Fibroblast of lung (primary cell): ENCODE measurements at regions not wholly inside any gene's neighbourhood (a gene's known extent, or its start where the extent isn't known, plus 50 kb on each side); places are given as distances from the start of the nearest gene placed in this dataset.

Experiments
- DNase-seq, 2 donors: peaks; one replicate each; pipeline versions ENCODE4 v3.0.0 to v3.0.0-alpha.2; 2010; ENCODE audit warnings: low read depth in 2 of 2
- H2AFZ ChIP-seq: 2 replicates; pipeline ENCODE4 v1.5.1; 2012; ENCODE audit warnings: low read length, control low read depth, inconsistent platforms
- H3K27ac ChIP-seq: 2 replicates; pipeline ENCODE4 v1.5.1; 2011; ENCODE audit warnings: low read length, control low read depth; ENCODE audit not compliant: insufficient read depth
- H3K27me3 ChIP-seq: 2 replicates; pipeline ENCODE4 v1.5.1; 2011; ENCODE audit warnings: mild to moderate bottlenecking, low read length; ENCODE audit not compliant: control insufficient read depth, insufficient read depth
- H3K36me3 ChIP-seq: 2 replicates; pipeline ENCODE4 v1.5.1; 2011; ENCODE audit warnings: low read length; ENCODE audit not compliant: control insufficient read depth, insufficient read depth
- H3K4me1 ChIP-seq: 2 replicates; pipeline ENCODE4 v1.5.1; 2011; ENCODE audit warnings: low read length; ENCODE audit not compliant: control insufficient read depth, insufficient read depth; ENCODE audit errors: extremely low read depth
- H3K4me2 ChIP-seq: 2 replicates; pipeline ENCODE4 v1.5.1; 2011; ENCODE audit warnings: low read length, control low read depth; ENCODE audit not compliant: insufficient read depth; ENCODE audit errors: extremely low read depth
- H3K4me3 ChIP-seq, 4 experiments: fragments of 200-600 bp in 1 of 4; sonication (generic) in 1 of 4; replicated peaks in 1 of 4; 2 replicates each; pipeline ENCODE4 v1.5.1; 2011 to 2016; ENCODE audit warnings: low read length in 4 of 4, low read depth in 3 of 4, mild to moderate bottlenecking in 3 of 4, control low read depth in 2 of 4, inconsistent platforms in 1 of 4, mixed read lengths in 1 of 4; ENCODE audit not compliant: insufficient read depth in 1 of 4; ENCODE audit errors: control extremely low read depth in 1 of 4
- H3K79me2 ChIP-seq: 2 replicates; pipeline ENCODE4 v1.5.1; 2012; ENCODE audit warnings: mild to moderate bottlenecking, low read length, inconsistent platforms; ENCODE audit not compliant: control insufficient read depth, insufficient read depth
- H3K9ac ChIP-seq: 2 replicates; pipeline ENCODE4 v1.5.1; 2011; ENCODE audit warnings: mild to moderate bottlenecking, low read length, control low read depth; ENCODE audit not compliant: insufficient read depth
- H3K9me3 ChIP-seq: 2 replicates; pipeline ENCODE4 v1.5.1; 2012; ENCODE audit warnings: low read depth, low read length; ENCODE audit not compliant: control insufficient read depth, insufficient read depth
- H4K20me1 ChIP-seq: 2 replicates; pipeline ENCODE4 v1.5.1; 2011; ENCODE audit warnings: low read length; ENCODE audit not compliant: control insufficient read depth, insufficient read depth; ENCODE audit errors: extremely low read depth
- EZH2 ChIP-seq: IDR thresholded peaks from 2 replicates; pipeline ENCODE4 v1.5.1; 2012; ENCODE audit warnings: low read length, control low read depth, mild to moderate bottlenecking; ENCODE audit errors: missing control alignments
- TF ChIP-seq, protein P1 (sequence below), 2 donors: IDR thresholded peaks in 1 of 2; conservative IDR thresholded peaks in 1 of 2; 1 replicate in 1 of 2; 2 replicates in 1 of 2; pipeline ENCODE4 v1.5.1; 2011 to 2012; ENCODE audit warnings: low read length in 2 of 2, control low read depth in 1 of 2, inconsistent platforms in 1 of 2, low read depth in 1 of 2, mild to moderate bottlenecking in 1 of 2

DNA sequence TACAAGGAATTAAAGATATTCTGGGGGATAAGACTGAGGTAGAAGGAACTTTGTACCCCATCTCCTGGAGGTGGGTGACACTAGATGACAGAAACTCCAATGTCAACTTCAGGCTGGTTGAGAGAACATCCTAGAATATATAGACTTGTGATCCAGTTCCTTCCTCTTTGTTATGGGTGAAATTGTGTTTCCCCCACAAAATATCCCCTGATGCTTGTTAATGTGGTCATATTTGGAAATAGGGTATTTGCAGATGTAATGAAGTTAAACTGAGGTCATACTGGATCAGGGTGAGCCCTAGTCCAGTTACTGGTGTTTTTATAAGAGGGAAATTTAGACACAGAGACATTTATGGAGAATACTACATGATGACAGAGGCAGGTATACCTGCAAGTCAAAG, 114.0 kb upstream of the NAMPT start:
- Histone ChIP-seq H3K27me3 (peaks cover 9% of the 10 kb centered on the region), H3K4me2 (no peak overlapping the region), H3K79me2 (no peaks in the 10 kb centered on the region), H3K27ac (no peak overlapping the region), H3K9ac (no peak overlapping the region), H3K4me3 (no peak overlapping the region), H3K36me3 (no peaks in the 10 kb centered on the region), H4K20me1 (no peaks in the 10 kb centered on the region), H2AFZ (no peak overlapping the region), H3K4me1 (no peaks in the 10 kb centered on the region), H3K9me3 (no peaks in the 10 kb centered on the region)
- no peak for TF ChIP-seq EZH2
- TF ChIP-seq, protein P1, sequence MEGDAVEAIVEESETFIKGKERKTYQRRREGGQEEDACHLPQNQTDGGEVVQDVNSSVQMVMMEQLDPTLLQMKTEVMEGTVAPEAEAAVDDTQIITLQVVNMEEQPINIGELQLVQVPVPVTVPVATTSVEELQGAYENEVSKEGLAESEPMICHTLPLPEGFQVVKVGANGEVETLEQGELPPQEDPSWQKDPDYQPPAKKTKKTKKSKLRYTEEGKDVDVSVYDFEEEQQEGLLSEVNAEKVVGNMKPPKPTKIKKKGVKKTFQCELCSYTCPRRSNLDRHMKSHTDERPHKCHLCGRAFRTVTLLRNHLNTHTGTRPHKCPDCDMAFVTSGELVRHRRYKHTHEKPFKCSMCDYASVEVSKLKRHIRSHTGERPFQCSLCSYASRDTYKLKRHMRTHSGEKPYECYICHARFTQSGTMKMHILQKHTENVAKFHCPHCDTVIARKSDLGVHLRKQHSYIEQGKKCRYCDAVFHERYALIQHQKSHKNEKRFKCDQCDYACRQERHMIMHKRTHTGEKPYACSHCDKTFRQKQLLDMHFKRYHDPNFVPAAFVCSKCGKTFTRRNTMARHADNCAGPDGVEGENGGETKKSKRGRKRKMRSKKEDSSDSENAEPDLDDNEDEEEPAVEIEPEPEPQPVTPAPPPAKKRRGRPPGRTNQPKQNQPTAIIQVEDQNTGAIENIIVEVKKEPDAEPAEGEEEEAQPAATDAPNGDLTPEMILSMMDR (conservative IDR thresholded peaks at IDR 0.05 in 1 of 2, IDR thresholded peaks at IDR 0.05 in 1 of 2; ENCODE audit: low read depth in 1 of 2, low read length in 2 of 2) = no peak
- DNase-seq = no peak

DNA sequence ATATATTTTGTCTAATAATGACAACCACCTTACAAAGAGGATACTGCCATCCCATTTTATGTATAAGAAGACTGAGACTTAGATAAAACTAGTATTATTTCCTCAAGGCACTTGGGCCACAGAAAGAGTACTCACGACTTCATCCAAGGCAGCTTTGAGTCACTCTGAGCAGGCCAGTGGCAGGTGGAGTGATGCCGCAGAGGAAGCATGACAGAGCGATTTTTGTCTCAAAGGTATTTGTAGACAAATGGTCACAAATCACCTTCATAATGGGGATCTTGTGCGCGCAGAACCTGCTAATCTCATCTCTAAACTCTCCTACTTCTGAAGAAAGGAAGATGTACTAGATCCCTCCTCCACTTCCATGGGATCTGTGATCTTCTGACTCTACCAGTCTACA, 113.2 kb upstream of the NAMPT start:
- Histone ChIP-seq H3K4me3 (no peak overlapping the region), H3K4me2 (no peak overlapping the region), H3K4me1 (no peaks in the 10 kb centered on the region), H4K20me1 (no peaks in the 10 kb centered on the region), H2AFZ (no peak overlapping the region), H3K27me3 (peaks cover 9% of the 10 kb centered on the region), H3K9me3 (no peaks in the 10 kb centered on the region), H3K27ac (no peak overlapping the region), H3K79me2 (no peaks in the 10 kb centered on the region), H3K9ac (no peak overlapping the region), H3K36me3 (no peaks in the 10 kb centered on the region)
- no peak for TF ChIP-seq EZH2
- TF ChIP-seq, protein P1 (conservative IDR thresholded peaks at IDR 0.05 in 1 of 2, IDR thresholded peaks at IDR 0.05 in 1 of 2; ENCODE audit: low read depth in 1 of 2, low read length in 2 of 2) = no peak
- DNase-seq = no peak

DNA sequence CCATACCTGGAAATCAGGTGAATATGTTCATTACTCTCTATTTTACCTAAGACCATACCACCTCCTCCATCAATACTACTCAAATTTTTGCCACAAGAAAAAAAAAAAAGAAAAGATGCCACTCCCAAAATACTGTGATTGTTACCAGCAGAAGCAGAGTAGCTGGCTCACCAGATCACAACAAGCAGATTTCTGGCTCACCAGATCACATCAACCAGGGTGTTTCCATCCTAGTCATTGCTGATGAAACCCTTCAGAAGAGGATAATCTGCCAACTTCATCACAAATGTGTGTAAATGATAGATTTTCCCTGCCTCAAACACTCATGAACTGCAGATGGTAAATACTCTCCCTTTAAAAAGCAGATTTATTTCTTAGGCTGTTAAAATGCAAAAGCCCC, 109.7 kb upstream of the NAMPT start:
- no peak for TF ChIP-seq EZH2
- TF ChIP-seq, protein P1 (conservative IDR thresholded peaks at IDR 0.05 in 1 of 2, IDR thresholded peaks at IDR 0.05 in 1 of 2; ENCODE audit: low read depth in 1 of 2, low read length in 2 of 2) = no peak
- H4K20me1 ChIP-seq = no peaks in the 10 kb centered on the region
- peaks cover 5% of the 10 kb centered on the region for H3K27me3 ChIP-seq
- H3K79me2 ChIP-seq = no peaks in the 10 kb centered on the region
- H3K9ac ChIP-seq = no peak overlapping the region
- DNase-seq = no peak
- no peak overlapping the region for H3K27ac ChIP-seq
- no peaks in the 10 kb centered on the region for H3K4me1 ChIP-seq
- H2AFZ ChIP-seq = no peak overlapping the region
- H3K4me2 ChIP-seq = no peak overlapping the region
- H3K36me3 ChIP-seq = no peaks in the 10 kb centered on the region
- no peaks in the 10 kb centered on the region for H3K9me3 ChIP-seq
- H3K4me3 ChIP-seq = no peak overlapping the region
